Activated naive CD4-positive, alpha-beta T cell treated with anti-CD3 and anti-CD28 coated beads for 36 hours (primary cell): ENCODE measurements at regions not wholly inside any gene's neighbourhood (a gene's known extent, or its start where the extent isn't known, plus 50 kb on each side); places are given as distances from the start of the nearest gene placed in this dataset.
"Not testable (repeated sequence)": the region's sequence is repeated elsewhere in the genome, so short reads cannot be mapped to it uniquely, and the experiment has no call there.

Experiments used
- CTCF ChIA-PET: fragments of 350-600 bp; sonication (Branson Sonifier 250); formaldehyde crosslinking; loops from one replicate; lab custom pipeline; 2021; ENCODE audit warnings: antibody characterized with exemption; lab: Charles Lee
- DNase-seq: peaks from one replicate; pipeline ENCODE4 v3.0.0-alpha.2; 2020
- H3K27ac Mint-ChIP-seq: one replicate; pipeline ENCODE4 v1.8.0; 2021; ENCODE audit warnings: mild to moderate bottlenecking, mixed read lengths
- H3K27me3 Mint-ChIP-seq: one replicate; pipeline ENCODE4 v1.8.0; 2021; ENCODE audit warnings: low read depth, mixed read lengths
- H3K36me3 Mint-ChIP-seq: one replicate; pipeline ENCODE4 v1.8.0; 2021; ENCODE audit warnings: low read depth, mixed read lengths
- H3K4me1 Mint-ChIP-seq: one replicate; pipeline ENCODE4 v1.8.0; 2021; ENCODE audit warnings: low read depth, mixed read lengths
- H3K4me3 Mint-ChIP-seq: one replicate; pipeline ENCODE4 v1.8.0; 2021; ENCODE audit warnings: mild to moderate bottlenecking, moderate library complexity, mixed read lengths
- H3K9me3 Mint-ChIP-seq: one replicate; pipeline ENCODE4 v1.8.0; 2021; ENCODE audit warnings: mixed read lengths
- intact Hi-C: fragments of 100-400 bp; cut with micrococcal nuclease; formaldehyde crosslinking; loops from one replicate; pipeline ENCODE4 v1.15.1; 2023

GRCh38 chr15:91356083-91356482 lies 256.0 kb downstream of the SV2B start:
- Mint-ChIP-seq H3K9me3 (no peaks in the 10 kb centered on the region), H3K27ac (no peak overlapping the region), H3K36me3 (no peaks in the 10 kb centered on the region), H3K27me3 (no peaks in the 10 kb centered on the region), H3K4me1 (no peaks in the 10 kb centered on the region), H3K4me3 (no peak overlapping the region)
- CTCF ChIA-PET = no interaction called here
- no peak for DNase-seq
- intact Hi-C loops = no loop called here

DNA sequence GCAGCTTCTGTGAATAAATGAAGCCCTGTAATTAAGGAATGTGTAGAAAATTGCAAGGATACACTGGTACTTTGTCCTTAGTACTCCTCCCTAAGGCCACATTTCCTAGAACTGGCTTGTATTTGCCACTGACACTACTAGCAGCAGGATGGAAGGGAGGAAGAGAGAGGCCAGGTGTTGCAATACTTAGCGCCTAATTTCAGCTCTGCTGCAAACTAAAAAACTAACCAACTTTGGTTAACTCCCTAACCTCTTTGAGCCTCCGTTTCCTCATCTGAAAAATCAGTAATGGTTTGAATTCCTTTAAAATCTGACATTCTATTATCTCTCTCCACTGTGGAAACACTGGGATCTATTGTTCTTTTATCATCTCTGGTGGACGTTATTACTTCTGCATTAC lies 257.0 kb downstream of the SV2B start:
- Mint-ChIP-seq H3K27me3 (no peaks in the 10 kb centered on the region), H3K9me3 (no peaks in the 10 kb centered on the region), H3K36me3 (no peaks in the 10 kb centered on the region), H3K4me1 (no peaks in the 10 kb centered on the region), H3K4me3 (no peak overlapping the region), H3K27ac (no peak overlapping the region)
- CTCF ChIA-PET = no interaction called here
- no peak for DNase-seq
- intact Hi-C loops = no loop called here

- H3K36me3 Mint-ChIP-seq = no peaks in the 10 kb centered on the region
- CTCF ChIA-PET = no interaction called here
- H3K4me1 Mint-ChIP-seq = no peaks in the 10 kb centered on the region
- intact Hi-C loops = no loop called here
- no peak overlapping the region for H3K4me3 Mint-ChIP-seq
- H3K27me3 Mint-ChIP-seq = no peaks in the 10 kb centered on the region
- H3K27ac Mint-ChIP-seq = no peak overlapping the region
- H3K9me3 Mint-ChIP-seq = no peaks in the 10 kb centered on the region
- DNase-seq = no peak
These were observed 257.4 kb downstream of the SV2B start for GRCh38 chr15:91357486-91357885.

- DNase-seq = no peak
- Mint-ChIP-seq H3K9me3 (no peaks in the 10 kb centered on the region), H3K4me3 (no peak overlapping the region), H3K27ac (no peak overlapping the region), H3K4me1 (no peaks in the 10 kb centered on the region), H3K27me3 (no peaks in the 10 kb centered on the region), H3K36me3 (no peaks in the 10 kb centered on the region)
- CTCF ChIA-PET = no interaction called here
- intact Hi-C loops = no loop called here
These were observed 258.3 kb downstream of the SV2B start for GRCh38 chr15:91358405-91358804.

GRCh38 chr15:91361696-91362095 lies 261.6 kb downstream of the SV2B start:
- intact Hi-C loops, H3K36me3 Mint-ChIP-seq, H3K4me1 Mint-ChIP-seq, CTCF ChIA-PET, H3K27ac Mint-ChIP-seq, H3K27me3 Mint-ChIP-seq, H3K4me3 Mint-ChIP-seq, DNase-seq: not testable (repeated sequence)
- H3K9me3 Mint-ChIP-seq = peaks cover 15% of the 10 kb centered on the region

GRCh38 chr15:91366111-91366510 lies 266.1 kb downstream of the SV2B start:
- Mint-ChIP-seq H3K4me3 (no peak overlapping the region), H3K4me1 (peaks cover 16% of the 10 kb centered on the region), H3K9me3 (peaks cover 17% of the 10 kb centered on the region), H3K27ac (no peak overlapping the region), H3K27me3 (no peaks in the 10 kb centered on the region), H3K36me3 (no peaks in the 10 kb centered on the region)
- no peak for DNase-seq
- intact Hi-C loops = no loop called here
- CTCF ChIA-PET = no interaction called here

GRCh38 chr15:91368611-91369010 lies 268.6 kb downstream of the SV2B start:
- DNase-seq = no peak
- no peaks in the 10 kb centered on the region for H3K27me3 Mint-ChIP-seq
- H3K36me3 Mint-ChIP-seq = no peaks in the 10 kb centered on the region
- H3K4me1 Mint-ChIP-seq = peaks cover 26% of the 10 kb centered on the region
- intact Hi-C loops = no loop called here
- H3K4me3 Mint-ChIP-seq = no peak overlapping the region
- CTCF ChIA-PET = interaction anchor here (0.6 kb wide), 1 partner anchor 343 kb away, joined by 5 read pairs; no protein-coding TSS in a partner anchor
- peaks cover 20% of the 10 kb centered on the region for H3K9me3 Mint-ChIP-seq
- H3K27ac Mint-ChIP-seq = no peak overlapping the region

- Mint-ChIP-seq H3K4me1 (peaks cover 23% of the 10 kb centered on the region), H3K27ac (no peak overlapping the region), H3K9me3 (peaks cover 13% of the 10 kb centered on the region), H3K36me3 (no peaks in the 10 kb centered on the region), H3K27me3 (no peaks in the 10 kb centered on the region), H3K4me3 (no peak overlapping the region)
- CTCF ChIA-PET = interaction anchor here (0.8 kb wide), 1 partner anchor 152 kb away, joined by 4 read pairs; no protein-coding TSS in a partner anchor
- DNase-seq = no peak
- intact Hi-C loops = no loop called here
These were observed 269.8 kb downstream of the SV2B start for GRCh38 chr15:91369823-91370222.

DNA sequence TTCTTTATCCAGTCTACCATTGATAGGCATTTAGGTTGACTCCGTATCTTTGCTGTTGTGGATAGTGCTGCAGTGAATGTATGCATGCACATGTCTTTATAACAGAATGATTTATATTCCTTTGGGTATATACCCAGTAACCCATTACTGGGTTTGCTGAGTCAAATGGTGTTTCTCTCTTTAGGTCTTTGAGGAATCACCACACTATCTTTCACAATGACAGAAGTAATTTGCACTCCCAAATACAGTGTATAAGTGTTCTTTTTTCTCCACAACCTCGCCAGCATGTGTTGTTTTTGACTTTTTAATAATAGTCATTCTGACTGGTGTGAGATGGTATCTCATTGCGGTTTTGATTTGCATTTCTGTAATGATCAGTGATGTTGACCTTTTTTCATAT lies 271.3 kb downstream of the SV2B start:
- H3K27me3 Mint-ChIP-seq, H3K36me3 Mint-ChIP-seq, intact Hi-C loops, DNase-seq, H3K4me3 Mint-ChIP-seq, CTCF ChIA-PET, H3K9me3 Mint-ChIP-seq, H3K27ac Mint-ChIP-seq: not testable (repeated sequence)
- peaks cover 23% of the 10 kb centered on the region for H3K4me1 Mint-ChIP-seq

- H3K9me3 Mint-ChIP-seq = peaks cover 4% of the 10 kb centered on the region
- H3K4me3 Mint-ChIP-seq = no peak overlapping the region
- H3K4me1 Mint-ChIP-seq = peaks cover 23% of the 10 kb centered on the region
- H3K36me3 Mint-ChIP-seq = no peaks in the 10 kb centered on the region
- no peaks in the 10 kb centered on the region for H3K27me3 Mint-ChIP-seq
- intact Hi-C loops = no loop called here
- H3K27ac Mint-ChIP-seq = no peak overlapping the region
- CTCF ChIA-PET = interaction anchor here (0.6 kb wide), 1 partner anchor 72 kb away, joined by 3 read pairs; no protein-coding TSS in a partner anchor
- no peak for DNase-seq
These were observed 274.3 kb downstream of the SV2B start for GRCh38 chr15:91374336-91374735.

- Mint-ChIP-seq H3K9me3 (peaks cover 3% of the 10 kb centered on the region), H3K36me3 (no peaks in the 10 kb centered on the region), H3K27me3 (no peaks in the 10 kb centered on the region), H3K4me3 (no peak overlapping the region), H3K4me1 (peaks cover 10% of the 10 kb centered on the region), H3K27ac (no peak overlapping the region)
- CTCF ChIA-PET = interaction anchor here (0.7 kb wide), 1 partner anchor 30 kb away, joined by 3 read pairs; no protein-coding TSS in a partner anchor
- intact Hi-C loops = no loop called here
- no peak for DNase-seq
These were observed 276.0 kb downstream of the SV2B start for GRCh38 chr15:91376038-91376437.

GRCh38 chr15:91380114-91380513 lies 280.1 kb downstream of the SV2B start:
- Mint-ChIP-seq H3K4me1 (peaks cover 3% of the 10 kb centered on the region), H3K27ac (no peak overlapping the region), H3K4me3 (no peak overlapping the region), H3K36me3 (no peaks in the 10 kb centered on the region), H3K9me3 (no peaks in the 10 kb centered on the region), H3K27me3 (no peaks in the 10 kb centered on the region)
- CTCF ChIA-PET = interaction anchor here (0.5 kb wide), 1 partner anchor 38 kb away, joined by 3 read pairs; no protein-coding TSS in a partner anchor
- intact Hi-C loops = no loop called here
- DNase-seq = no peak

GRCh38 chr15:91383532-91383931 lies 283.5 kb downstream of the SV2B start:
- intact Hi-C loops = no loop called here

More at GRCh38 chr15:91383532-91383931, 283.5 kb downstream of the SV2B start:
- H3K9me3 Mint-ChIP-seq = no peaks in the 10 kb centered on the region
- H3K27ac Mint-ChIP-seq = no peak overlapping the region
- H3K27me3 Mint-ChIP-seq = no peaks in the 10 kb centered on the region
- H3K4me1 Mint-ChIP-seq = peaks cover 8% of the 10 kb centered on the region
- CTCF ChIA-PET = no interaction called here
- H3K4me3 Mint-ChIP-seq = no peak overlapping the region
- no peaks in the 10 kb centered on the region for H3K36me3 Mint-ChIP-seq
- no peak for DNase-seq
